ENCODE measurements at regions not wholly inside any gene's neighbourhood (a gene's known extent, or its start where the extent isn't known, plus 50 kb on each side); places are given as distances from the start of the nearest gene placed in this dataset.

DNA sequence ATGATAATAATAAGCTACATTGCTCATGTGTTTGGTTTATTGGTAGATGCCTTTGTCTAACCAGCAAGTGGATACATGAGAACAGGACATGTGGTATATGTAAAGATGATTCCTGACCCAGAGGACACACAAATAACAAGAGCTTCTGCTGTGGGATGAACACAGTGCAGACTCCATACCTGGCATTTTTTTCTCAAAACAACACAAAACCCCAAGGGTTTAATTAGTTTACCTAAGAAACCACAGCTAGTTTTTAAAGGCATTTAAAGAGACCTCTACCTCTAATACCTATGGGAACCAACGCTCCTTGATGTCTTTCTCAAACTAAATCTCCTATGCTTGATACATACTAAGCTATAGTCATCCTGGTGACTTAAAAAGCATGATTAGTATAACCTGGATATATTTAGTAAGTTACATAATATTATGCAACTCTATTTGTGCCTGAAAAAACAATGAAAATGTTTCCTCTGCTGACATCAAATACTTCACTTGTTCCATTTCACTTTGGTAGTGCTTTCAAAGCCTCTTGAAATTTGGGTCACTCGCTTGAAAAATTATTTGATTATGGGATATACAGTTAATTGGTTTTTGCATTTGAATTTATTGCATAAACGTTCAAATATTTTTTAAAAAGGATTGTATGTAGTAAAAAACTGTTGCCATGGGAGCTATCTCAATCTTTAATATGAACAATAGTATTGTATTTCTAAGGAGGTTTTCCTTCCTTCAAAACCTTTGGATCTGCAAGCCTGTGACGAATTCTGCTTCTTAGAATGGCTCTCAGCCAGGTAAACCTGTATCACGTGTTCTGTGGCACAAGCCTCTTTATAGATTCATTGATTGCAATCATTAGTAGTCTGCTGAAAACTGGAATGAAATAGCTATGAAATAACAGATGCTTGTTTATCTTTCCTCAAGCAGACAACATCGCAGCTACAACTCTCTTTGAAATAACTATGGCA is 233.0 kb upstream of the KCNMB2 start:
- H3K36me3 Mint-ChIP-seq (ENCODE audit: low read depth): no peaks in the 10 kb centered on the region
- H3K27ac Mint-ChIP-seq: no peak overlapping the region
- intact Hi-C loops (cut with micrococcal nuclease): no loop called here
- no peaks in the 10 kb centered on the region for H3K4me1 Mint-ChIP-seq (ENCODE audit: low read depth)
- no peaks in the 10 kb centered on the region for H3K27me3 Mint-ChIP-seq (ENCODE audit: low read depth)
- no peak for DNase-seq
- CTCF ChIA-PET: interaction anchor here (0.7 kb wide), 1 partner anchor 1430 kb away, joined by 3 read pairs; no protein-coding TSS in a partner anchor
- H3K9me3 Mint-ChIP-seq: no peaks in the 10 kb centered on the region
- no peak overlapping the region for H3K4me3 Mint-ChIP-seq

DNA sequence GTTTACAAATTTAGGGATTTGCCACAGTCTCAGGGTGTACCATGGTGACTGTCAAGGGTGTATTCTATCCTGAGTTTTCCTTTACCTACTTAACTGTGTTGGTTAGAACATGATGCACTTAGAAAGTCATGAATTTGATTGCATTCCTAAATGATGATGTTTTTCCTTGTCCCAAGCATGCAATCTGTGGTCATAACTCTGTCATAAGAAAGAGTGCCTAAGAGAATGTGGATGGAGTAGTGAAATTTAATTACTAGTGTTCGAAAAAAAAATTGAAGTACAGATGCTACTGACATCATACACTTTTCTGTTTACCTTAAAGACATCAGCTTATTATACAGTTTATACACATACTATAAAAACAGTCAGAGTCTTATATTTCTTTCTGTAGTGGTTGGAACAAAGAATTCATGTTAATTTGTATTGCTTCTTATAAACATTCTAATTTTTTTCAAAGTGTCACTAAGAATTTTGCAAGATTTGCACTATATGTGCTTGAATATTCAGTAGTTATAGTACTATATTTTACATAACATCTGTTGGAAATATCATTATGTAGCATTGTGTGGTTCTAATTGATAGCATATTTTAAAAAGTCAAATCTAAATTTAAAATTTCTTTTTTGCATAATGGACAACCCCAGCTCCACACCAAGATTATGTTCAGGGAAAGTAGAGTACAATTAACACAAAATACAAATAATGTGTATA is 231.3 kb upstream of the KCNMB2 start:
- Mint-ChIP-seq H3K36me3 (ENCODE audit: low read depth) (no peaks in the 10 kb centered on the region), H3K9me3 (no peaks in the 10 kb centered on the region), H3K4me3 (no peak overlapping the region), H3K4me1 (ENCODE audit: low read depth) (no peaks in the 10 kb centered on the region), H3K27me3 (ENCODE audit: low read depth) (no peaks in the 10 kb centered on the region), H3K27ac (no peak overlapping the region)
- intact Hi-C loops (cut with micrococcal nuclease): no loop called here
- DNase-seq: no peak
- CTCF ChIA-PET: no interaction called here

DNA sequence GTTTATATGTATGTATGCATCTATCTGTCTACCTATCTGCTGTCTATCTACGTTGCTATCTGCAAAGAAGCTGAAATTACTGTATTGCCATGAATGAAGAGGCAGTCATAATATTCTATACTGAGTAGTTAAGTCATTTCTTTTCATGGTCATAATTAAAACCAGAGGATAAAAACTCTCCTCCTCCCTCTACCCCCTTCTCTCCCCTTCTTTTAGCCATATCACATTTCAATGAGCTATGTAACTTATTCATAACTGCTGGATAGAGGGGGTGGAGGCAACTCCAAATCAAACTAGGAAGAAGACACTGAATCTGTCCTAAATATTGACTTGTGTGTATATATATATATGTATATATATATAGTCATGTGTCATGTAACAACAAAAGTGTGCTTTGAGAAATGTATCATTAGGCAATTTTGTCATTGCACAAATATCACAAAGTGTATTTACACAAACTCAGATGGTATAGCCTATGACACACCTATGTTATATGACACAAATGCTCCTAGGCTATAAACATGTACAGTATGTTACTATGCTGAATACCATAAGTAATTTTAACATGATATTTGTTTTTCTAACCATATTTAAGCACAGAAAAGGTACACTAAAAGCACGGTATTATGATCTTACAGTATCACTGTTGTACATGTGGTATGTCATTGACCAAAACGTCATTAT is 229.7 kb upstream of the KCNMB2 start:
- Mint-ChIP-seq H3K27ac (no peak overlapping the region), H3K27me3 (ENCODE audit: low read depth) (no peaks in the 10 kb centered on the region), H3K9me3 (no peaks in the 10 kb centered on the region), H3K4me1 (ENCODE audit: low read depth) (no peaks in the 10 kb centered on the region), H3K4me3 (no peak overlapping the region), H3K36me3 (ENCODE audit: low read depth) (no peaks in the 10 kb centered on the region)
- no peak for DNase-seq
- intact Hi-C loops (cut with micrococcal nuclease): no loop called here
- CTCF ChIA-PET: no interaction called here

DNA sequence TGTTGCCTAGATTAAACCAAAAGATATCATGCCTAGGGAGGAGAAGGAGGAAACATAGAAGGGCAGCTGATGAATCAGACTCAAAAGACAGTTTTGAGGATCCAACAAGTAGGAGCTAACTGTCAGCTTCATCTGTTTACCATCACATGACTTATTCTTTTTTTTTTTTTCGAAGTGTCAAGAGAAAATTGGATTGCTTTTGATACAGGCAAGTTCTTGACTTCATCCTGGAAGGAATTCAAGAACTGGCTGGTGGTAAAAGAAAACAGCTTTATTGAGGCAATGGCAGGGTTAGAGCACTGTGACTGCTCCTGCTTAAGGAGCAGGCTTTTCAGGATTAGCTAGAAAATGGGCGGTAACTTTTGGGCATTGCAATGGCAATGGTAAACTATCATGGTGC is 227.5 kb upstream of the KCNMB2 start:
- CTCF ChIA-PET: interaction anchor here (0.7 kb wide), 1 partner anchor 475 kb away, joined by 4 read pairs; no protein-coding TSS in a partner anchor
- no peak for DNase-seq
- no peaks in the 10 kb centered on the region for H3K36me3 Mint-ChIP-seq (ENCODE audit: low read depth)
- no peak overlapping the region for H3K4me3 Mint-ChIP-seq
- no peaks in the 10 kb centered on the region for H3K4me1 Mint-ChIP-seq (ENCODE audit: low read depth)
- H3K27me3 Mint-ChIP-seq (ENCODE audit: low read depth): no peaks in the 10 kb centered on the region
- no peak overlapping the region for H3K27ac Mint-ChIP-seq
- no peaks in the 10 kb centered on the region for H3K9me3 Mint-ChIP-seq
- intact Hi-C loops (cut with micrococcal nuclease): no loop called here

DNA sequence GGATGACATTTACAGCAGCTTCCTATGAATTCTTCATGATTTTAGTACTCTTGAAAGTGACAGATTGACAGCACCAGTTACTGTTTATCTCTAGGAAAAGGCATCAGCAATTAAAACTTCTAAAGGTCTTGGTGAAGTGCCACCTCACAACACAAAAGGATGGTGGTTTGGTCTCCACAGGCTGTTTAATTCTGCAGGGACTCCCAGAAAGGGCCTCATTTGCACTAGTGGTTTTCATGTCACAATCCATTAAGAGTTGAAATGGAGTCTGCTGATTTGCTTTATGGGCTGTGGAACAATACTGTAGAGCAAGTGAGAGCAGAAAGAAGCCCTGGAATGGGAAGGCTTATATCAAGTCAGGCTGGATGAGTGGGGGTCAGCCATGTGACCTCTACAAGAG is 225.3 kb upstream of the KCNMB2 start:
- intact Hi-C loops (cut with micrococcal nuclease): no loop called here
- no peaks in the 10 kb centered on the region for H3K9me3 Mint-ChIP-seq
- no peaks in the 10 kb centered on the region for H3K36me3 Mint-ChIP-seq (ENCODE audit: low read depth)
- H3K27me3 Mint-ChIP-seq (ENCODE audit: low read depth): peaks cover 2% of the 10 kb centered on the region
- H3K4me3 Mint-ChIP-seq: no peak overlapping the region
- DNase-seq: no peak
- CTCF ChIA-PET: no interaction called here
- H3K4me1 Mint-ChIP-seq (ENCODE audit: low read depth): no peaks in the 10 kb centered on the region
- no peak overlapping the region for H3K27ac Mint-ChIP-seq

DNA sequence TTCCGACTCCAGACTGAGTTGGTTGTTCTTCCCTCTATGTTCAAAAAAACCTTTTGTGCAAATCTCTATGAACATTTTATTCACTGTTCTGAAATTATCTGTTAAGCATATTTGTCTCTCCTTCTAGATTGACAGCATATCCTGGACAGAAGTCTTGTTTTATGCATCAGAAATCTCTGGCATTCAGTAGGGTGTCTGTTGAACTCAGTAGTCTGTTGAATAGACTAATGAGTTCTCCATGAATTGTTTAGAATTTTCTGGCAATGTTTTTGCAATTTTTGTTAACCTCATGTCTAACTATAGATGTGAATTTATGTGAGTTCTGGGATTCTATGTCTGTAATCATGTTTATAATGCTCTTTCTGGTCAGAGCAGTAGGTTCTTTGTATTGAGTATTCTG is 222.5 kb upstream of the KCNMB2 start:
- Mint-ChIP-seq H3K4me3 (no peak overlapping the region), H3K4me1 (ENCODE audit: low read depth) (no peaks in the 10 kb centered on the region), H3K27me3 (ENCODE audit: low read depth) (peaks cover 2% of the 10 kb centered on the region), H3K27ac (no peak overlapping the region), H3K36me3 (ENCODE audit: low read depth) (no peaks in the 10 kb centered on the region), H3K9me3 (no peaks in the 10 kb centered on the region)
- no peak for DNase-seq
- CTCF ChIA-PET: no interaction called here
- intact Hi-C loops (cut with micrococcal nuclease): no loop called here

DNA sequence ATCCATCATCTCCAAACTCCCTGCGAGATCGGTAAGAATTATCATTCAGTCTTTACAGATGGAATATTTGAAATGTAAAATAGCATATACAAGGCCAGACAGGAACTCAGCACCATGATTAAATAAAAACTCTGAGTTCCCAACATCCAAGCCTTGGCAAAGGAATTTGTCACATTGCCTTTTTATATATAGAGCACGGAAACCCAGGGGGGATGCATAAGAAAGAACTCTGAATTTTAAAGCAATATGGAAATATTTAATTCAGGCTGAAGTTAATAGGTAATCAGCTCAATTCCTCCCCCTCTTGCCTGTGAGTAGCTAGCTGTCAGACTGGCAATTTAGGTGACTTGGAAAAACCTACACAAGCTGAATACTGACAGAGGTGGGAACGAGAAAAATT is 217.9 kb upstream of the KCNMB2 start:
- intact Hi-C loops (cut with micrococcal nuclease): no loop called here
- Mint-ChIP-seq H3K9me3 (no peaks in the 10 kb centered on the region), H3K27me3 (ENCODE audit: low read depth) (peaks cover 2% of the 10 kb centered on the region), H3K4me1 (ENCODE audit: low read depth) (no peaks in the 10 kb centered on the region), H3K27ac (no peak overlapping the region), H3K36me3 (ENCODE audit: low read depth) (no peaks in the 10 kb centered on the region), H3K4me3 (no peak overlapping the region)
- no peak for DNase-seq
- CTCF ChIA-PET: no interaction called here

DNA sequence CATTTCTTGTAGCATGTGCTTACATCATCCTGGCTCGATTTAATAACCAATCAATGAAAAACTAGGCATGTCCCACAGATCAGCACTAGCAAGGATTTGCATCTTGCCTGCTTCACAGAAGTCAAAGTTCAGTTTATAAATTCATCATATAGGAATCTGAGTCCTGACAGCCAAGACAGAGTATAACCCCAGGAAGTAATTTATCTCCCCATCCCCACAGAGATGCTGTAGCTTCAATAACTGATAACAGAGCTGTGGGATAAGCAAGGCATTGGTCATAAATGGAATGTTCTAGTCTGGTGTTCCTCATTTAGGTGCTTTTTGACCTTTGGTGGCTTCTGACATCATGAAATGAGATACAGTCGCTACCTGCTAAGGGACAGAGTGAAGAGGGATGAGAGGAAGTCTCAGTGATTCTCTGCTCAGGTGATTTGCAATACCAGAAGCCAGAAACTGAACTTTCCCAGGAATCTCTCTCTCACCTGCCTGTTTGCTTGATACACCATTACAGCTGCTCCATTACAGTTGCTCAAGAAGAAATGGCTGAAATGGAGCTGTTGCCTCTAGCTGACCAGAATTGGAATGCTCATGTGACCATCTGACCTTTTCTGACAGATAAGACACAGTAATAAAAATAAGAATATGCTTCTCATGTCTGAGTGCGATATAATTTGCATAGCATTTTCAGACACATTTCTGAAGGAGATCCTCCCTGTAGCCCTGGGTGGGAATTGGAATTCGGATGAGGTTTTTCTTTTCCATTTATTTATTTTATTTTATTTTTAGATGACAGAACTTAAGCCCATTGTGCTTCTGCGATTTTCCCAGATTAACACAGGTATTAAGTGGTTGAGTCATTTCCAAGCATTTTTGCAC is 217.1 kb upstream of the KCNMB2 start:
- CTCF ChIA-PET: no interaction called here
- no peaks in the 10 kb centered on the region for H3K27me3 Mint-ChIP-seq (ENCODE audit: low read depth)
- no peaks in the 10 kb centered on the region for H3K4me1 Mint-ChIP-seq (ENCODE audit: low read depth)
- H3K27ac Mint-ChIP-seq: peak overlapping the region; percentile 14
- DNase-seq: no peak
- intact Hi-C loops (cut with micrococcal nuclease): no loop called here
- no peak overlapping the region for H3K4me3 Mint-ChIP-seq
- H3K9me3 Mint-ChIP-seq: no peaks in the 10 kb centered on the region
- no peaks in the 10 kb centered on the region for H3K36me3 Mint-ChIP-seq (ENCODE audit: low read depth)

DNA sequence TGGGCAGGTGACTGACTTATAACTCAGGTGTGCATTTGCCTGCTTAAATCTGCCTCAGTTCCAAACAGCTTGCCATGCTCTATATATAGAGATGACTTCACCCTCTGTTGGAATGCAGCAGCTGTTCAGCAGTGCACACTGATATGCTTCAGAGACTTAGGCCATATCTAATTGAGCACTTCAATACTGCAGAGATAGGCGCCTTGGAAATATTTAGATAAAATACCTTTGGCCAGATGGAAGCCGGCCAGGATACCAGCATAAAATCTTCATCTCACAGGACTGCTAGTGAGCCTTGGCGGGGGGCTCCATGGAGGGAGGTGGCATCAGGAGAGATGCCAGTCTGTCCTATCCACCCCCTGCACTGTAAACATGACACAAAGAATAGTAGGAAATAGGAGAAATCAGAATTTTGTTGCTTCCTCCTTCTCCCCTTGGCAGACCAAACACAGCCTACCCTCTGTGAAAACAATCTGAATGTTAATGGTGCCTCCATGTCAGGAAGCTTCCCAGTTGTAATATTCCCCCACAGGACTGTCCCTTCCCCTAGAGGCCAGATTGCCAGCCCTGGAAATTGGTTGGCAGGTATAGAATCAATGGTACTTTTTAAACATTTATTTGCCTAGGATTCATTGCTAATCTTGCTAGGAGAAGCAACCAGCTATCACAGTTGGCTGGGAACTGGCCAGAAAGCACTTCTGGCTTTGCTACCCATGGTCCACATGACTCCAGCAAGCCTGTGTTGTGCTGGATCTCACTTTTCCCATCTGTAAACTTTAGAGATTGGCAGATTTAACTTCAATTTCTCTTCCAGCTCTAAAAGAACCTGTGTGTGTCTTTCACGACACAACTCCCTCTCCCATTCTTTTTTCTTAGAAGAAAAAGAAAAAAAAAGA is 215.5 kb upstream of the KCNMB2 start:
- intact Hi-C loops (cut with micrococcal nuclease): no loop called here
- DNase-seq: no peak
- CTCF ChIA-PET: interaction anchor here (0.7 kb wide), 1 partner anchor 164 kb away, joined by 5 read pairs; no protein-coding TSS in a partner anchor

DNA sequence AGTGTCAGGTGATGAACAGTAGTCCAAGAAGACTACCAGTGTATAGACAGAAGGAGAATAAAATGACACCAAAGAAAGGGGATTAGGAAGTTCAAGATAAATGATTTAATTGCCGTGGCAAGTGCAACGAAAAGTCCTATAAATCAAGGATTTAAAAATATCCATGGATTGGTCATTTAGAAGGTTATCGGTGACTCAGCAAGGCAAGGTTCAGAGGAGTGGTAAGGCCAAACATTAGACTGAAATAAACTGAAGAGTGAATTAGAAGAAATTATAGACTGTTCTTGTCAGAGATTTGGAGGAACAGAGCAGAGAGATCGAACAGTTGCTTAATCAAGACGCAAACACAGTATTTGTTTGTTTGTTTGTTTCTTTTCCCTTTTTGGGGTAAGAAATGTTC is 211.9 kb upstream of the KCNMB2 start:
- Mint-ChIP-seq H3K4me3 (no peak overlapping the region), H3K27ac (no peak overlapping the region), H3K27me3 (ENCODE audit: low read depth) (no peaks in the 10 kb centered on the region), H3K4me1 (ENCODE audit: low read depth) (no peaks in the 10 kb centered on the region), H3K9me3 (no peaks in the 10 kb centered on the region), H3K36me3 (ENCODE audit: low read depth) (no peaks in the 10 kb centered on the region)
- CTCF ChIA-PET: interaction anchor here (0.5 kb wide), 1 partner anchor 1303 kb away, joined by 3 read pairs; no protein-coding TSS in a partner anchor
- intact Hi-C loops (cut with micrococcal nuclease): no loop called here
- no peak for DNase-seq

More for the DNA sequence above, 215.5 kb upstream of the KCNMB2 start:
- Mint-ChIP-seq H3K36me3 (ENCODE audit: low read depth) (no peaks in the 10 kb centered on the region), H3K27me3 (ENCODE audit: low read depth) (no peaks in the 10 kb centered on the region), H3K27ac (no peak overlapping the region), H3K4me3 (no peak overlapping the region), H3K9me3 (no peaks in the 10 kb centered on the region), H3K4me1 (ENCODE audit: low read depth) (no peaks in the 10 kb centered on the region)

DNA sequence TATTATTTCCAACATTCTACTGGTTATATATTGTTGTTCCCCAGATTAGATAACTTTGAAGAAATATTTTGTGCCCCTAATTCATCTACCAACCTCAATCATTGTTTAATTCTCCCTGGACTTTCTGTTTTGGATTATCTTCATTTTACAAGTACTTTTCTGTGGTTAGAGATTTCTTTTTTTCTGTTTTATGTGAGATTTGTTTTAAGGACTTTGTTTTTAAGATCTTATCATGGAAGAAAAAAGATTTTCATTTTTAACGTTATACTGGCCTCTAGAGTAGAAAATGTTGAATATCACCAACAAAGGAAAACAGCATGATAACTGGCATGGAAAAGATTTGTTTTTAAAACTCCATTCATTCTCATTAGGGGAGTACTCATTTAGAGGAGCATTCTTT is 210.9 kb upstream of the KCNMB2 start:
- no peak for DNase-seq
- Mint-ChIP-seq H3K4me3 (no peak overlapping the region), H3K4me1 (ENCODE audit: low read depth) (no peaks in the 10 kb centered on the region), H3K27me3 (ENCODE audit: low read depth) (no peaks in the 10 kb centered on the region), H3K27ac (no peak overlapping the region), H3K9me3 (no peaks in the 10 kb centered on the region), H3K36me3 (ENCODE audit: low read depth) (no peaks in the 10 kb centered on the region)
- CTCF ChIA-PET: no interaction called here
- intact Hi-C loops (cut with micrococcal nuclease): loop anchor here (5.0 kb wide), 1 partner anchor 1273 kb away; no protein-coding TSS in a partner anchor
